Activated effector memory CD4-positive, alpha-beta T cell treated with Interleukin-2 at 50 U/mL for 16 hours (primary cell): ENCODE measurements at regions not wholly inside any gene's neighbourhood (a gene's known extent, or its start where the extent isn't known, plus 50 kb on each side); places are given as distances from the start of the nearest gene placed in this dataset.

ENCODE experiments used
- DNase-seq: peaks from one replicate; pipeline ENCODE4 v3.0.0-alpha.2; 2020

DNA sequence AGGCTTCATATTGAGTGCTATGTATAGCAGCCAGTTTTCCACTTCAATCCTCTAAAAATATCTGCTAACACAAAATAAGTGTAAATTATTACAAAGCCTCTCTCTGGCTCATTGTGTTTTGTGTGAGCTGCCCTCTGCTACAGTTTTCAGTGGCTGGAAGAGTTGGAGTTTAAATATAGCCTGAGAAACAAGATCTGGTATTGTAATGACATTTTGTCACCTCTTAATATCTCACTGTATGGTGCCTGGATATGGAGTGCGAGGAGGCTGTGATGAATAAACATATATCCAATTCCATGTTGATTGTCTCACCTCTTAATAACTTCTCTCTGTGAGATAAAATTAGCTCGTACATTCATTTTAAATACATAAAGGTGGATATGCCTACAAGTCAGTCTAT lies 269.7 kb downstream of the FLRT2 start:
- DNase-seq, result no peak

DNA sequence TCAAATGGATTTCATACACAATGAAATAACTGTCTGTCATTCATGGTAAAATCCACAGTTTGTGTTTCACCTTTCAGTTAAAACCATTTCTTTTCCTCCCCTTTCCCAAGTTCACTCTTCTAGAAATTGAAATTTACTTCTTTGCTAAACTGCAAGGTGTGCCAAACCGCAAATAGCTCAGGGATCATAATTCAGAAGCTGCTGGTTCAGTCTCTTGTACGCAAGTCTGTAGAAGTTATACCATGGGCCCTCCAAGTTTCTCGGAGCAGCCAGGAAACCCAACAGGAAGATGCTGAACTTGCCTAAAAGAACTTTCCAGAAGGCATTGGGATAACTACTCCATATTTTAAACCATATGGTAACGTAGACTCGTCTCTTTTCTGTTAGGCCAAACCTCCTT lies 268.9 kb downstream of the FLRT2 start:
- no peak for DNase-seq

DNA sequence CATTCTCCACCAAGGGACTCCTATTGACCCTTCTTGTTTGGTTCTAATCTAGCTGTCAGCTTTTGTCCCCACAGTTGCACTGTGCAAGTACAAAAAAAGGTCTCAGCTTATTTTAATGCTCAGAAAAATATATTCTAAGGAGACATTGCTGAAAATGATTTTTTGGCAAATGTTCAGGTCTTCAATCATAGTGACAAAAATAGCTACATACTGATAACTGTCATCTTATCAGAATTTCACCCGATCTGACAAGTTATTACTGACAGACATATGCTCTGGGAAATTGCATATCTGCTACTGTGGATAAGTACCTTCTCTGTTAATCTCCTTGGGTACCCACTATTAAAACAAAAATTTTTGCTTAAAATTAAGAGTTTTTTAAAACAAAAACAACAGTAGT lies 263.6 kb downstream of the FLRT2 start:
- no peak for DNase-seq

DNA sequence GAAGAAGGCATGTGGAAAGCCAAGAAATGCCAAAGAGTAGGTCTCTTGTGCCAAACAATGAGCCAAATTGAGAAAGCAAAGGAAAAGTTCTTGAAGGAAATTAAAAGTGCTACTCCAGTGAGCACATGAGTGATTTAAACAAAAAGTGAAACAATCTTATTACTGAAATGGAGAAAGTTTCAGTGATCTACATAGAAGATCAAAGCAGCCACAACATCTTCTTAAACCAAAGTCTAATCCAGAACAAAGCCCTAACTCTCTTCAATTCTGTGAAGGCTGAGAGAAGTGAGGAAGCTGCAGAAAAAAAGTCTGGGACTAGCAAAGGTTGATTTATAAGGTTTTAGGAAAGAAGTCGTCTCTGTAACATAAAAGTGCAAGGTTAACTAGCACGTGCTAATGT lies 259.6 kb downstream of the FLRT2 start:
- no peak for DNase-seq

DNA sequence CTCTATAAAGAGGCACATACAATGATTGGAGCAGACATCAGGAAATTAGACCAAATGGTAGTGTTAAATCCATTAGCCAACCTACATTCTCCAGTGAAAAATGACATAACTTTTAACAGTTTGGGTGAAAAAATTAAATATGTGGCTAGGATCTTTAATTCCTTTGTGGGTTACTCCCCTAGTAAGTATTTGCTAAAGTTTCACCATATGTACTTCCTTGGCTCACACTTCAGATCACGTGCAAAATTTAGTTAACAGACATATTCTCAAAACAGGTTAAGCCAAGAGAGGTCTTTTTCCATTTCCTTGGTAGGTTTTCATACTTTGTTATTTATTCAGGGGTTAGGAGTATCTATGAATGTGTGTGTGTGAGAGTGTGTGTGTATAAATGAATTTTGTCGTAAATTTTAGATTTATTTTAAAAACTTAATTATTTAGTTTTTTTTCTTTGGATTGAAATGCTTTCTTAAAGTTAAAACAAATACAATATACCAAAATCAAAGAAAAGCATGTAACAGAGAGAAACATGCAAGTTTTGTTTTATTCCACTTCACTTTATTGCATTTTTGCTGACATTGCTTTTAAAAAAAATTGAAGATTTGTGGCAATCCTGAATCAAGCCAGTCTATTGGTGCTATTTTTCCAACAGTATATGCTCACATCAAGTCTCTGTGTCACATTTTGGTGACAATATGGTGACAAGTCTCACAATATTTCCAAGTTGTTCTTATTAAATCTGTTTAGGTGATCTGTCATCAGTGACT lies 258.7 kb downstream of the FLRT2 start:
- DNase-seq, result no peak

DNA sequence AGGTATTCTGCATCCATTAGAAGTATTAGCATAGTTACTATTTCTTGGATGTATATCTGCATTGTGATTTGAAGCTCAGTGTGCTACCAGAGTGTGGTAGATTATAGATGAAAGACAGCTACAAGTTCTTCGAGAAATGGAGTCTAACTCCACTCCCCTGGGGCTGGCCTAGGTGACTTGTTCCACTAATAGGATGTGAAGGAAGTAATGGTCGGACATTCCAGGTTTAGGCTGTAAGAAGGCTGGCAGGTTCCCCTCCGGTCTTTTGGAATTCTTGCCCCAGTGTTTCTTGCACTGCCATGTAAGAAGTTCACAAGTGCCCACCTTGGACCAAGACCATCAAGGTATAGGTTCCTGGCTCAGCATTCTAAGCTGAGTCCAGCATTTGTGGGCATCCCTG lies 236.4 kb downstream of the FLRT2 start:
- DNase-seq, result no peak

DNA sequence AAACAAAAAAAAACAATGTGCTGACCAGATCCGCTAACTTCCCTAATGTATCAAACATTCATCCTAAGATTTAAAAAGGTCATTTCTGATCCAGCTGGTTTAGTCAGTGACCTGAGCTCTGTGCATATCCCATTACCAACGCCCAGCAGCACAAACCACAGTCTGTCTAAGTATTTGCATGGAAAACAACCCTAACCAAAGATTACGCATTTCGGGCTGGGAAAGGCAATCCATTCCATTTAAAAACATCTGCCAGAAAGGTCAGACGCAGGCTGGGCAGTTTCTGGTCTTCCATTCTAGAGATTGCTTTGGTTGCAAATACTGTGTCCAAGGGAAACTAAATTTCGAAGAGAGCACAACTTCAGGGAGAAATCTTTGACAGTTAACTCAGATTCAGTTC lies 234.9 kb downstream of the FLRT2 start:
- DNase-seq, result no peak

DNA sequence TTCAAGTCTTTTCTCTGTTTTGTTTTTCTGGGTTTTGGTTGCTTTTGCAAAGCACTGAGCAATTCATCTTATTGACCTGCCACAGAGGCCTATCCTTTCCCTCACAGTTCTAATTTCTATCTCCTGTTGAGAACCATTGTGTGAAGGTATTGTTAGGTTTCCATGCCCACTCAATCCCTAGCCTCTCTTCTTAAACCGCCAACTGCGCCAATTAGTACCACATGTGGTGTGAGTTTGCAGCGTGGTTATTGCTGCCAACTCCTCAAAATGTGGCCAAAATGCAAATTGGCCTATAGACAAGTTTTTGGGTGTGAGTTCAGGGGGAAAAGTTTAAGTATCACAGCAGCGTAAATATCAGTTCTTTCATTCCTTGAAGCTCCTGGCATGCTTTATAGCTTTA lies 232.6 kb downstream of the FLRT2 start:
- no peak for DNase-seq

DNA sequence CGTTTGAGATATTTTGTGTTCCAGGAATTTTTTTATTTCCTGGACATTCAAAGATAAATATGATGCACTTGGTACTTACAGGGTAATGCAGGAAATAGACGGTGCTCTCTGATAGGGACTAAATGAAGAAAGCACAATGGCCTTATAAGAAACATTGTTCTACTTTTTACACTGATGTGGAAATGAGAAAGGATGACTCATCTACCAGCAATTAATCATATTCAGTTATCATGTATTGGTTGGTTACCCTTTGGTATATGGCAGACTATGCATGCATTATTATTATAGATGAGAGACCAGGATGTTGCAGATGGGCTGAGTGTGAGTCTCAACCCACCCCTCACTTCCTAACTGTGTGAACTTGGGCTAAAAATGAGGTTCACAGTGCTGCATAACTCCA lies 222.2 kb downstream of the FLRT2 start:
- DNase-seq, result no peak

DNA sequence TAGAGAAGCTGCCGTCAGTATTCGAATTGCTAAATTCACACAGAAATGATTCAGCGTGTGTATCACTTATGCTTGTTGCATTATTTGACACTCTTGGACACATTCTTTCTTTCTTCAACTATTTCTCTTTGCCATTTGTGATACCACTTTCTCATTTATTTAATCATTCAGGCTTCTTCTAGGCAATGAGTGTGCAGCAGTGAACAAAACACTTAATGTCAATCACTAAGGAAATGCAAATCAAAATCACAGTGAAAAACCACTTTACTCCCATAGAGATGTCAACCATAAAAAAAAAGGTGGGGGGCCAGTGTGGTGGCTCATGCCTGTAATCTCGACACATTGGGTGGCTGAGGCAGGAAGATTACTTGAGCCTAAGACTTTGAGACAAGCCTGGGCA lies 214.6 kb downstream of the FLRT2 start:
- DNase-seq, result no peak

DNA sequence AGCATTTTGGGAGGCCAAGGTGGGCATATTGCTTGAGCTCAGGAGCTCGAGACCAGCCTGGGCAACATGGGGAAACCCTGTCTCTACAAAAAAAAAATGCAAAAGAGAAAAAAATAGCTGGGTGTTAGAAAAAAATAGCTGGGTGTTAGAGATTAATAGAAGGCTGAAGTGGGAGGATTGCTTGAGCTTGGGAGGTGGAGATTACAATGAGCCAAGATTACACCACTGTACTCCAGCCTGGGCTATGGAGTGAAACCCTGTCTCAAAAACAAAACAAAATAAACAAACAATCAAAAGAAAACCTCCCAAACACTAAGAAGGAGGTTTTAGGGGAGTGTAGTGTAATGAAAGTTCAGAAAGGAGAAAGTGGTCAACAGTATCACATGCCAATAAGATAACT lies 202.1 kb downstream of the FLRT2 start:
- no peak for DNase-seq

DNA sequence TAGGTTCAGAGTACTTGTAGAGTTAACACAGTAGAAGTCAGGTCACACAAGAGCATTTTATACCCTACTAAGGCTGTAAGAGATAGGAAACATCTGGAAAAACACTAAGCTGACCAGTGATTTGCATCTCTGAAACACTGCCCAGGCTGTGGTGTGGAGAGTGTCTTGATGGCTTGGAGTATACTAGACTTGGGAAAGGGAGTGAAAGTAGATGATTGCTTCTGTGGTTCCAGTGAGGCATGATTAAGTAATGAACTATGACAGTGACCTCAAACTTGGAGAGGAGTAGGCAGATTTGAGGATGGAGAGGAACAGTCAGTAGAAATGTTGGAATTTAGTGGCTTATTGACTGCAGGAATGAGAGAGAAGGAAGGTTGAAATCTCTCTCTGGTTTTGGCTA lies 201.2 kb downstream of the FLRT2 start:
- no peak for DNase-seq

DNA sequence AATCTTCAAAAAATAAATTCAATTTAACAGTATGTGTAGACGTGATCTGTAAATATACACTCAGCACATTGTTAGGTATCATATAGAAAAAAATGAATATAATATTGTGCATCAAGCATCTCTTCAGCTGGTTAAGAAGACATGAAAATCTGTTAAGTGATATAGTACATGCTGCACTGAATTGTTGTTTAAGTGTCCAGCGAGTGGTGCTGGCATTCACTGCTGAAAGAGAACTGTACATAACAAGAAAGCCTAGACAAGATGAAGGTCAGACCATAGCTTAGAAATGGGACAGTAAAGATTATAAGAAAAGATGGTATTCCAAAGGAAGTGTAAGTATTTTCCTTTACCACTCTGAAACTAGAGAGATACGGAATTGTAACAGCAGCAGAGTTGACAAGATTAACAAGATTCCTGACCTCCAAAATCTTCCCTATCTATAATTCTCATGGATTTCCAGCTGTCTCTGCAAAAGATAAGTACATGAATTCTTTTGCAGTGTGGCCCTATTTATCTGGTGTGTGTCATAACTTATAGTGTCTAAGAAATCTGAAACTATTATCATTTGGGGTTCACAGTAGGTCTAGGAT lies 198.6 kb downstream of the FLRT2 start:
- no peak for DNase-seq

DNA sequence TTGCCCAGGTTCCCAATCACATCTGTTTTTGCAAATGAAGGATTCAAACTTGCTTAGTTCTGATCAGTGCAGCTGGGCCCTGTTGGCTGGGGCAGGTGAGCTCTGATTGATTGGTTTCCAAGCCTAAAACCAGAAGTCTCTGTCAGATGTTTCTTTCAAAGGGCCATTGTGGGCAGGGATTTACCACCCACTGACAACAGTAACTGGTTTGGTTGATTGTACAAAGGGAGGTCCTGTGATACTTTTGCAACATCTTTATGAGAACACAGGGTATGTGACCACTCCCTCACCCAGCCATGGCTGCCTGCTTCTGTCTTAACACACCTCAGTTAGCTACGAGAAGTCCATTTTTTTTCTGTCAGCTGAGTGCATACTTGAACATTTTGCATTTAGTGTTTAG lies 184.1 kb downstream of the FLRT2 start:
- no peak for DNase-seq

DNA sequence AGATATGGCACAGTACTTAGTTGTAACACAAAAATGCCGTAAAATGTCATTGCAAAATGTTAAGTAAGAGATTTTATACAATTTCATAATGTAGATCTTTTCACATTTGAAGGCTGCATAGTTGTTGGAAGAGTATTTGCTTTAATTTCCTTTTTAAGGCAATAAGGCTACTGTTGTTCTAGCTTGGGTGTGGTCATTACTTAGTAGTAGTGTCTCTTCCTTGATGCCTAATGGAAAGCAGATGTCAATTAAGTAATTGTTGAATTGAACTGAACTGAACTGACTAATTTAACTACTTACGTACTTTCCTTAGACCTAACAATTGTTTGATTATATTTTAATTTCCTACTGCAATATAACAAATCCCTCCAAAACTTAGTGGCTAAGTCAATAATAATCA lies 181.7 kb downstream of the FLRT2 start:
- no peak for DNase-seq
